ENCODE measurements at regions not wholly inside any gene's neighbourhood (a gene's known extent, or its start where the extent isn't known, plus 50 kb on each side); places are given as distances from the start of the nearest gene placed in this dataset.

DNA sequence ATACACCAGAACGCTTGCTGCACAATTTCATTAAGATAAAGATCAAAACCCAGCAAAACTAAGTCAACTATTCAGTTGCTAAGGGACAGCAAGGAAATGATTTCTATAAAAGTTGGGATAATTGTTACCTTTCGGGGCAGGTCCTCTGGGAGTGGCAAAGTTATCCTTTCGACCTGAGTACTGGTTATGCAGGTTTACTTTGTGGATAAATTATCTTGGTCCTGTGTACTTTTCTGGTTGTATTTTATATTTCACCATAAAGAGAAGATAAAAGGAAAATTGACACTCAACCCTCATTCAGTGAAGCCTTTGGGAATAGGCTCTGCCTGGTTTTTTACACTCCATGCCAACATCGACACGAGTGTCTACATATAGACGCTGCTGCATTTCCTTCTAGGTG is 146.5 kb downstream of the SYK start:
- no peak for DNase-seq

DNA sequence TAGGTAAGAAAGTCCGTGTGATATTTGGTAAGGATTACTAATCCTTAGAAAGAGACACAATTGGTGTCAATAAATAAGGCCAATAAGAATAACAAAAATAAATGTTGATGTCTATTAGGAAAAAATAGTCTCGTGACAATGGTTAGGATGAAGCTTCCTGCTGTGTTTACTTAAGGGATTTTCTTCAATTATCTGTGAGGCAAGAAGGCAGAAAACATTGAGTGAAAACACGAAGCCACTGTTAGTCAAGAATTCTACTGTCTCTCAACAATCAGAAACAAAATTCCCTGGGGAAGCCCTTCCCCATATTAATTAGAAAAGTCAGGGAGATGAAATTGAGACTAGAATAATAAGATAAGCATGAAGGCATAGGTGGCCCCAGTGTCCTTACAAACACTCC is 149.0 kb downstream of the SYK start:
- no peak for DNase-seq

- DNase-seq = no peak
These were observed 151.6 kb downstream of the SYK start for GRCh38 chr9:90953200-90953599.

DNA sequence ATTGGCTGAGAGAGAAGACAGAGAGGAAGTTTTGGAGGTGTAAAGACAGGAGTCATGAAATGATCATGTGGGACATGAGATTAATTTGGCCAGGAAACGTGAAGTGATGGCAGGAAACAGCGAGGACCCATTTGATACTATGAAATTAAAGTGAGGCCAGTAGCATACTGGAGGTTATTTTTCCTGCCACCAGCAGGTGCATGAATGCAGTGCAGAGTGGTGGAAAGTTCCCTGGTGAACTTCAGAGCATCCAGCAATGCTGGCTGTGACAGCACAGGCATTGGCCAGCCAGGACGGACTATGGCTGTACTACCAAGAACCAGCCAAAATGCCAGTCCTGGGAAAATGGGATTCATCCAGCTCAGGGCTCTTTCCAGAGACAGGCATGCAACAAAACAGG is 152.2 kb downstream of the SYK start:
- DNase-seq = no peak

- no peak for DNase-seq
These were observed 154.6 kb downstream of the SYK start for GRCh38 chr9:90956026-90956810.

GRCh38 chr9:90958328-90958727 is 156.7 kb downstream of the SYK start:
- no peak for DNase-seq

DNA sequence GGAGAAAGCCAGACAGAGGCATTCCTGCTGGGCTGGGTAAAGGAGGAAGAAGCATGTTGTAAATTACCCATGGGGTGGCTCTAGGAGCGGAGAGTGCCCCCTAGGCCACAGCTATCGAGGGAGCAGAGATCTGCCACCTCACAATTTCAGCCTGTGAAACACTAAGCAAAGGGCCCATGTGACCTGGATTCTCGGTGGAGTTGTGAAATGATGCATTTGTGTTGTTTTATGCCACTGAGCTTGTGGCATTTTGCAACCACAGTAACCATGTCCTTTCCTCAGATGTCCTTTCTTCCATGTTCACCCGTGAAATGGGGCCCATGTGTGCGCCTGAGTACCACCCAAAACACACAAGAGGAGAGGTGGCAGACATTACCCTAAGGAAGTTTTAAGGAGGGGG is 159.3 kb downstream of the SYK start:
- no peak for DNase-seq

DNA sequence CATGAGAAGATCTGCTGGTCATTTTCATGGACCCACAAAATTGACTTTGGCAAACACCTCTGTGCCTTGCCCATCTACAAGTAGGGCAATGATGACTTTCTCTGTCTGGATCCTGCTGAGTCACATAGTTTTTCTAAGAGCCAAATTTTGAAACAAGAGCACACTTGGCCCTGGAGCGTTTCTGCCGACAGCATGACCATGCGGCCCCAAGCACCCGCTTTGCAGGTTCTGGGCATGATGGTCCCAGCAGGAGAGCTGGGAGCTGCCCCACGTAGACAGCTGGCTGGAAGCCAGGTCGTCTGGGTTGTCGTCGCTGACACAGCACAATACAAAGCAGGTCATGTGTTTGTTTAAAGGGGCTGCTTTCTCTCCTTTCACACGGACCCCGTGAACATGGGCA is 159.8 kb downstream of the SYK start:
- no peak for DNase-seq

DNA sequence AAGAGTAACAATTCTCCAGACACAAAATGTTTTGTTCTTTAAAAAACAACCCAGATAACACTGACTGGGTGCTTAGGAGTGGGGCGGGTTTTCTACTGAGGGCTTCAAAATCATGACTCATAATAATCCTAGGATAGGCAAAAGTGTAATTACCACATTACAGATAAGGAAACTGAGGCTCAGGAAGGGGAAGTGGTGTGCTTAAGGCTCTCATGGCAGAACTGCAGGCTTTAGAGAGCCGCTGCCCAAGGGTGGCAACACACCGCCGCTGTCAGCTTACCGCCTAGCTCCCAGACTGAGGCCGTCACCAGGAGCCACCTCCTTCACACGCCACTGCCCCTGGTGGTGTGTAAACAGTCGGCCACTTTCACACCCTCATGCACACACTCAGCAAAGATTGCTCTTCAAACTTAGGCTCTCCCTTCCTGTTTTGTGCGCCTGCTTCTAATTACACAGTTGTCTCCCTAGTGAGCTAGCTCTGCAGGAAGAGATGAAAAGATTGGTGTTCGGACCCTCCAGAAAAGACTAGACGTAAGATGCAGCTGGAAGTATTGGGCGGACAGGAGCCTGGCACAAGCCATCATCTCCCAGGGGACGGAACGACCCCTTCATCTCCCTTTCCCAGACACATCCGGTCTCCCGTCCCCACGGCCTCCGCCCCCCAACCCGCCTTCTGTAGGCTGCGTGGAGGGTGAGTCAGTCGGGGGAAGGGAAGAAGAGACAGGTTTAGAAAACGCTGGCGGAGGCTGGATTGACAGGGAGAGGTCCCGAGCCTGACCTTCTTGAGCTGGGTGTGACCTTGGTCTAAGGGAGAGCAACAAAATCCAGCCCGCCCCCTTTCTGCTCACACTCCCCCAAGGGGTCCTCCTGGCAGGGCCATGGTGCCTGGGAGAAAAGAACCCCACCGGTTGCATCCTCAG is 162.7 kb downstream of the SYK start:
- DNase-seq = peak; percentile 21

GRCh38 chr9:90965226-90966030 is 163.8 kb downstream of the SYK start:
- DNase-seq = no peak

- DNase-seq = no peak
These were observed 164.3 kb downstream of the SYK start for GRCh38 chr9:90966031-90966290.

- DNase-seq = no peak
These were observed 165.0 kb downstream of the SYK start for GRCh38 chr9:90966480-90967144.

- no peak for DNase-seq
These were observed 165.5 kb downstream of the SYK start for GRCh38 chr9:90967145-90967538.

GRCh38 chr9:90969021-90969675 is 167.5 kb downstream of the SYK start:
- no peak for DNase-seq

DNA sequence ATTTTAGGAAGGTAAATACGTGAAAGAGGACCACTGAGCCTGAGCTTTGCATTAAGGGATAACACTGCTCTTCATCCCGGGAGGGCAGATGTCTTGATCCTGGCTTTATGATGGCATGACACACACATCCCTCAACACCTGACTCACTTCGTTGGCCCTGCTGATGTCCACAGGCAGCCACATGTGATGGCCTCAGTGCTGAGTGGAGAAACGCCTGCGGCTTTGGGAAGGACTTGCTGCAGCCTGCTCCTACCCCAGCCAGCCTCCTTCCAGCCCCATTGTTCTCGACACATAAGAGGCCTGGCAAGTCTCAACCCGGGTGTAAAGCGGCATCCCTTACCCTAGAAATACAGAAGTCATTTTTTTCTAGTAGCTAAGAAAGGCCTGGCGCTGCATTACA is 169.0 kb downstream of the SYK start:
- no peak for DNase-seq

DNA sequence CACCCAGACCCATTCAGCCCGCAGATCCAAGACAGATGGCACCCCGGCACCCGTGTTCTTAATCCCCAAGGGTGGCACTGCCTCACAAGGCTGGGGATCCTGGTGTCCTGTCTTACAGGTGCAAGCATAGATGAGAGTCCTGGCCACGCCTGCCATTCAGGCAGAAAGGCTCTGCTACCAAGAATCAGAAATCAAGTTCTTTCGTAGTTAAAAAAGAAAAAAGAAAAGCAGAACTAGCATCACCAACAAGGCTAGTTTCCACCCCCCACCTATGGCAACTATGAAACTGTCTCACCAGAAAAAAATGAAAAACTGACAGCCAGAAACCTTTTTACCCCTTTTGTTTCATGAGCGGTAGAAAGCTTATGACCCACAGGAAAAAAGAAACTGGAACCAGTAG is 170.4 kb downstream of the SYK start:
- DNase-seq = no peak

GRCh38 chr9:90974016-90974415 is 172.4 kb downstream of the SYK start:
- DNase-seq = no peak

GRCh38 chr9:90974643-90975245 is 173.1 kb downstream of the SYK start:
- DNase-seq = no peak

GRCh38 chr9:90975781-90976538 is 174.3 kb downstream of the SYK start:
- peak; percentile 53 for DNase-seq

DNA sequence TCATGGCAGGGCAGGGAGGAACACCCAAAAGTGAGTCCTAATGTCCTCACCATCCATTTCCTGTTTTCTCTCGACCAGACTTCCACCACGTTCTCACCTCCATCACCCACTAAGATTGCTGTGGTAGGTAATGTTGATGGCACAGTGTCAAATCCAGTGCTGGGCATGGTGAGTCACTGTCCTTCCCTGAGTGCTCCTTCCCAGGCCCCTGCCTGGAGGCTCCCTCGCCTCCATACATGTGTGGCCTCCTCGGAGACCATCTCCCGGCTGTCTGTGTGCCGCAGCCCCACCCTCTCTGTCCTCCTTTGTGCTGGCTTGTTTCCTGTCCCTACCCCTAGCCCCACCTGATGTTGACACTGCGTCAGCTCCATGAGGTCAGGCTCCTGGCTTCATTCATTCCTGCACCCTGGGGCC is 177.5 kb downstream of the SYK start:
- DNase-seq = no peak

- DNase-seq = no peak
These were observed 178.0 kb downstream of the SYK start for GRCh38 chr9:90979639-90980038.
